Stimulated activated CD8-positive, alpha-beta memory T cell treated with anti-CD3 and anti-CD28 coated beads, Interleukin-7, amount 100 ng/mL, for 24 hours (primary cell): ENCODE measurements at regions not wholly inside any gene's neighbourhood (a gene's known extent, or its start where the extent isn't known, plus 50 kb on each side); places are given as distances from the start of the nearest gene placed in this dataset.
"Not testable (repeated sequence)": the region's sequence is repeated elsewhere in the genome, so short reads cannot be mapped to it uniquely, and the experiment has no call there.

Source experiments
- DNase-seq: peaks from one replicate; pipeline ENCODE4 v3.0.0-alpha.2; 2020; ENCODE audit warnings: low read depth

- not testable (repeated sequence) for DNase-seq
Observed at GRCh38 chr15:22200417-22200816, 120.1 kb downstream of the OR4M2 start.

GRCh38 chr15:22201993-22202659 lies 121.8 kb downstream of the OR4M2 start:
- DNase-seq, result not testable (repeated sequence)

- not testable (repeated sequence) for DNase-seq
Observed at GRCh38 chr15:22203208-22203607, 122.9 kb downstream of the OR4M2 start.

- DNase-seq, result not testable (repeated sequence)
Observed at GRCh38 chr15:22209086-22209485, 128.8 kb downstream of the OR4M2 start.

GRCh38 chr15:22222596-22222995 lies 142.3 kb downstream of the OR4M2 start:
- DNase-seq, result not testable (repeated sequence)

GRCh38 chr15:22224241-22224671 lies 143.9 kb downstream of the OR4M2 start:
- DNase-seq, result no peak

- DNase-seq, result not testable (repeated sequence)
Observed at GRCh38 chr15:22224961-22225360, 144.6 kb downstream of the OR4M2 start.

GRCh38 chr15:22226034-22226790 lies 145.9 kb downstream of the OR4M2 start:
- DNase-seq, result no peak

GRCh38 chr15:22227411-22228100 lies 147.2 kb downstream of the OR4M2 start:
- no peak for DNase-seq

- DNase-seq, result no peak
Observed at GRCh38 chr15:22228101-22228762, 147.9 kb downstream of the OR4M2 start.

- no peak for DNase-seq
Observed at GRCh38 chr15:22229990-22230819, 149.9 kb downstream of the OR4M2 start.

GRCh38 chr15:22231603-22232002 lies 151.3 kb downstream of the OR4M2 start:
- no peak for DNase-seq

- DNase-seq, result no peak
Observed at GRCh38 chr15:22232675-22233074, 152.3 kb downstream of the OR4M2 start.

- DNase-seq, result not testable (repeated sequence)
Observed at GRCh38 chr15:22235261-22235930, 155.1 kb downstream of the OR4M2 start.

- DNase-seq, result no peak
Observed at GRCh38 chr15:22236469-22236868, 156.1 kb downstream of the OR4M2 start.

- no peak for DNase-seq
Observed at GRCh38 chr15:22237891-22238275, 157.6 kb downstream of the OR4M2 start.

GRCh38 chr15:22238276-22238958 lies 158.1 kb downstream of the OR4M2 start:
- DNase-seq, result not testable (repeated sequence)

- not testable (repeated sequence) for DNase-seq
Observed at GRCh38 chr15:22238959-22239805, 158.9 kb downstream of the OR4M2 start.

- no peak for DNase-seq
Observed at GRCh38 chr15:22239806-22240180, 159.5 kb downstream of the OR4M2 start.
